Hepatocyte (in vitro differentiated cells): ENCODE measurements at regions not wholly inside any gene's neighbourhood (a gene's known extent, or its start where the extent isn't known, plus 50 kb on each side); places are given as distances from the start of the nearest gene placed in this dataset.

Experiments used
- CTCF ChIP-seq: fragments of 200-600 bp; sonication (generic); IDR thresholded peaks from 2 replicates; pipeline ENCODE4 v1.5.1; 2016; ENCODE audit warnings: antibody characterized with exemption, mild to moderate bottlenecking; ENCODE audit not compliant: poor library complexity
- EZH2 ChIP-seq: fragments of 200-600 bp; sonication (generic); IDR thresholded peaks from 2 replicates; pipeline ENCODE4 v1.6.1; 2016; ENCODE audit warnings: antibody characterized with exemption, mild to moderate bottlenecking, borderline replicate concordance
- EZH2phosphoT487 ChIP-seq: fragments of 200-600 bp; sonication (generic); IDR thresholded peaks from one replicate; pipeline ENCODE4 v1.6.1; 2018; ENCODE audit warnings: antibody characterized with exemption, mild to moderate bottlenecking, low read depth, moderate library complexity; ENCODE audit not compliant: unreplicated experiment, severe bottlenecking

- TF ChIP-seq CTCF (no peak), EZH2 (no peak), EZH2phosphoT487 (no peak)
These were observed 128.9 kb upstream of the ZNF184 start for GRCh38 chr6:27601668-27602254.
